ENCODE measurements at regions not wholly inside any gene's neighbourhood (a gene's known extent, or its start where the extent isn't known, plus 50 kb on each side); places are given as distances from the start of the nearest gene placed in this dataset.

GRCh38 chr7:67805921-67806471 lies 809.4 kb downstream of the TYW1 start:
- CTCF ChIA-PET: no interaction called here
- Histone ChIP-seq H4K91ac (ENCODE audit: insufficient read depth, low read depth, low read length) (no peak overlapping the region), H3K9ac (ENCODE audit: low read depth, low read length) (no peak overlapping the region), H3K4ac (ENCODE audit: low read depth, low read length) (no peak overlapping the region), H2AK9ac (replicated peaks; ENCODE audit: low read depth, low read length, poor library complexity) (no peak overlapping the region), H3K14ac (replicated peaks; ENCODE audit: low read depth, low read length) (no peak overlapping the region), H4K8ac (ENCODE audit: low read depth in 2 of 2, low read length in 2 of 2) (no peak overlapping the region), H3K27me3 (ENCODE audit: control insufficient read depth, insufficient read depth, low read length) (no peaks in the 10 kb centered on the region), H3K79me1 (ENCODE audit: low read depth in 1 of 2, low read length in 2 of 2) (no peaks in the 10 kb centered on the region), H2AK5ac (ENCODE audit: low read depth, low read length) (no peak overlapping the region), H3K9me3 (ENCODE audit: control insufficient read depth, insufficient read depth, low read length) (peaks cover 33% of the 10 kb centered on the region), H3K56ac (ENCODE audit: extremely low read depth, insufficient read depth, low read length) (no peak overlapping the region), H3K4me1 (ENCODE audit: control insufficient read depth, insufficient read depth, low read length) (no peaks in the 10 kb centered on the region), H2BK120ac (ENCODE audit: low read depth, low read length) (no peak overlapping the region), H3K4me2 (ENCODE audit: low read depth, low read length) (no peak overlapping the region), H3K18ac (ENCODE audit: low read depth, low read length) (no peak overlapping the region), H3K27ac (ENCODE audit: insufficient read depth, low read length) (no peak overlapping the region), H2AFZ (replicated peaks; ENCODE audit: low read length, poor library complexity) (no peak overlapping the region), H3K4me3 (ENCODE audit: insufficient read depth, low read depth, low read length) (no peak overlapping the region), H3K9me1 (ENCODE audit: insufficient read depth, low read length) (no peaks in the 10 kb centered on the region), H2BK15ac (ENCODE audit: low read depth, low read length) (no peak overlapping the region), H4K5ac (ENCODE audit: low read depth, low read length) (no peak overlapping the region), H3K23ac (ENCODE audit: low read depth, low read length) (no peak overlapping the region), H2BK20ac (ENCODE audit: low read depth, low read length) (no peak overlapping the region), H3K36me3 (ENCODE audit: control insufficient read depth, insufficient read depth, low read length) (no peaks in the 10 kb centered on the region), H2BK5ac (ENCODE audit: low read depth, low read length, poor library complexity, severe bottlenecking) (no peak overlapping the region), H4K20me1 (ENCODE audit: insufficient read depth, low read length) (no peaks in the 10 kb centered on the region)
- no peak for ATAC-seq (ENCODE audit: low read depth)
- no TSS peak for BruUV-seq (replicated peaks)
- POLR2A ChIA-PET (ENCODE audit: unreplicated experiment): no interaction called here
- in situ Hi-C loops (cut with MboI; ENCODE audit: low sequenced_read_pairs) (no loop called here), intact Hi-C loops (cut with micrococcal nuclease) (loop anchor here (2.0 kb wide), 1 partner anchor 75 kb away; no protein-coding TSS in a partner anchor), dilution Hi-C loops (cut with HindIII; ENCODE audit: low sequenced_read_pairs, unreplicated experiment) (no loop called here)
- TF ChIP-seq BHLHE40 (IDR thresholded peaks at IDR 0.05; ENCODE audit: low read depth, low read length) (no peak), SMC3 (IDR thresholded peaks at IDR 0.05; ENCODE audit: low read depth, low read length) (no peak), MAFK (IDR thresholded peaks at IDR 0.05; ENCODE audit: low read depth, low read length) (no peak), FOS (IDR thresholded peaks at IDR 0.05; ENCODE audit: low read depth, low read length) (no peak), NFE2L2 (IDR thresholded peaks at IDR 0.05; ENCODE audit: low read depth, low read length) (no peak), ELK1 (IDR thresholded peaks at IDR 0.05; ENCODE audit: borderline replicate concordance, low read depth, low read length) (no peak)
- no peak for DNase-seq
- no CpG with 5 or more reads among the region's 6 CpGs for WGBS, 2 experiments (ENCODE audit: extremely low coverage in 2 of 2, insufficient read length in 1 of 2)

Data from IMR-90 (cell line).